ENCODE measurements at regions not wholly inside any gene's neighbourhood (a gene's known extent, or its start where the extent isn't known, plus 50 kb on each side); places are given as distances from the start of the nearest gene placed in this dataset.

- no peak overlapping the region for H2BK12ac ChIP-seq (ENCODE audit: insufficient read length, low read depth, low read length)
- H3K4me2 ChIP-seq (ENCODE audit: insufficient read depth, insufficient read length, low read length): no peak overlapping the region
- no peak overlapping the region for H2BK5ac ChIP-seq (ENCODE audit: insufficient read length, low read length)
- no peak overlapping the region for H3T11ph ChIP-seq (ENCODE audit: low read length)
- no peak overlapping the region for H4K8ac ChIP-seq (replicated peaks; ENCODE audit: insufficient read length, low read depth, low read length)
- no peaks in the 10 kb centered on the region for H3K79me2 ChIP-seq (ENCODE audit: insufficient read depth, low read length)
- H3K14ac ChIP-seq (ENCODE audit: insufficient read depth, low read length): no peak overlapping the region
- no peak overlapping the region for H2BK120ac ChIP-seq (ENCODE audit: low read depth, low read length, poor library complexity, severe bottlenecking)
- no peak overlapping the region for H3K23ac ChIP-seq (ENCODE audit: insufficient read length, low read depth, low read length)
- no peaks in the 10 kb centered on the region for H3K4me1 ChIP-seq (ENCODE audit: insufficient read depth, low read length)
- Mint-ChIP-seq H3K27ac (no peak overlapping the region; a peak in 1 of 7 replicates), H3K9me3 (peaks cover 0 to 3% of the 10 kb centered on the region in 2 experiments; a peak in 2 of 5 replicates), H3K27me3 (ENCODE audit: low read depth) (no peaks in the 10 kb centered on the region), H3K36me3 (ENCODE audit: insufficient read depth in 1 of 3, low read depth in 3 of 3) (peaks cover 0 to 1% (median 0%) of the 10 kb centered on the region in 3 experiments; a peak in 2 of 7 replicates), H3K4me1 (peaks cover 7 to 8% of the 10 kb centered on the region in 2 experiments), H3K4me3 (no peak overlapping the region)
- H2BK15ac ChIP-seq (ENCODE audit: low read depth, low read length): no peak overlapping the region
- no peak overlapping the region for H2AFZ ChIP-seq (ENCODE audit: low read length)
- no peaks in the 10 kb centered on the region for H3K23me2 ChIP-seq (ENCODE audit: insufficient read length, low read depth, low read length, poor library complexity, severe bottlenecking)
- H3K79me1 ChIP-seq (ENCODE audit: insufficient read depth, low read depth, low read length, poor library complexity, severe bottlenecking): no peaks in the 10 kb centered on the region
- no peak for TF ChIP-seq CTCF (conservative IDR thresholded peaks at IDR 0.05)
- no peak overlapping the region for H4K5ac ChIP-seq (ENCODE audit: insufficient read length, low read depth, low read length)
- no peak overlapping the region for H3K18ac ChIP-seq (ENCODE audit: insufficient read length, low read depth, low read length)
- no peaks in the 10 kb centered on the region for H4K20me1 ChIP-seq (ENCODE audit: control insufficient read depth, insufficient read depth, insufficient read length)
- DNase-seq: no peak
- H2BK20ac ChIP-seq (ENCODE audit: low read depth, low read length, poor library complexity, severe bottlenecking): no peak overlapping the region
- no peaks in the 10 kb centered on the region for H3K9me3 ChIP-seq (ENCODE audit: control insufficient read depth, low read depth, low read length)
- no CpG with 5 or more reads among the region's 2 CpGs for WGBS (ENCODE audit: extremely low coverage, insufficient read length, low lambda C conversion rate)
- no peak overlapping the region for H4K91ac ChIP-seq (ENCODE audit: insufficient read length, low read depth, low read length)
- H3K56ac ChIP-seq (ENCODE audit: insufficient read length, low read depth, low read length): no peak overlapping the region
- H3K27me3 ChIP-seq (ENCODE audit: insufficient read depth, low read length): no peaks in the 10 kb centered on the region
- H3K9ac ChIP-seq (ENCODE audit: extremely low read depth, insufficient read length, low read length): no peak overlapping the region
- H3K4ac ChIP-seq (ENCODE audit: low read depth, low read length): no peak overlapping the region
- no peak overlapping the region for H3K27ac ChIP-seq (ENCODE audit: insufficient read length, low read depth, low read length)
- no peak overlapping the region for H2AK5ac ChIP-seq (ENCODE audit: insufficient read length, low read length)
Measured at GRCh38 chr5:117218789-117219188, 644.2 kb upstream of the SEMA6A start.
